ENCODE measurements at regions not wholly inside any gene's neighbourhood (a gene's known extent, or its start where the extent isn't known, plus 50 kb on each side); places are given as distances from the start of the nearest gene placed in this dataset.
"Not testable (repeated sequence)": the region's sequence is repeated elsewhere in the genome, so short reads cannot be mapped to it uniquely, and the experiment has no call there.

GRCh38 chr9:80664327-80665210, 1024.8 kb downstream of the TLE1 start:
- TF ChIP-seq, protein P1, sequence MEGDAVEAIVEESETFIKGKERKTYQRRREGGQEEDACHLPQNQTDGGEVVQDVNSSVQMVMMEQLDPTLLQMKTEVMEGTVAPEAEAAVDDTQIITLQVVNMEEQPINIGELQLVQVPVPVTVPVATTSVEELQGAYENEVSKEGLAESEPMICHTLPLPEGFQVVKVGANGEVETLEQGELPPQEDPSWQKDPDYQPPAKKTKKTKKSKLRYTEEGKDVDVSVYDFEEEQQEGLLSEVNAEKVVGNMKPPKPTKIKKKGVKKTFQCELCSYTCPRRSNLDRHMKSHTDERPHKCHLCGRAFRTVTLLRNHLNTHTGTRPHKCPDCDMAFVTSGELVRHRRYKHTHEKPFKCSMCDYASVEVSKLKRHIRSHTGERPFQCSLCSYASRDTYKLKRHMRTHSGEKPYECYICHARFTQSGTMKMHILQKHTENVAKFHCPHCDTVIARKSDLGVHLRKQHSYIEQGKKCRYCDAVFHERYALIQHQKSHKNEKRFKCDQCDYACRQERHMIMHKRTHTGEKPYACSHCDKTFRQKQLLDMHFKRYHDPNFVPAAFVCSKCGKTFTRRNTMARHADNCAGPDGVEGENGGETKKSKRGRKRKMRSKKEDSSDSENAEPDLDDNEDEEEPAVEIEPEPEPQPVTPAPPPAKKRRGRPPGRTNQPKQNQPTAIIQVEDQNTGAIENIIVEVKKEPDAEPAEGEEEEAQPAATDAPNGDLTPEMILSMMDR (IDR thresholded peaks at IDR 0.05; ENCODE audit: extremely low read depth, missing control alignments): no peak

DNA sequence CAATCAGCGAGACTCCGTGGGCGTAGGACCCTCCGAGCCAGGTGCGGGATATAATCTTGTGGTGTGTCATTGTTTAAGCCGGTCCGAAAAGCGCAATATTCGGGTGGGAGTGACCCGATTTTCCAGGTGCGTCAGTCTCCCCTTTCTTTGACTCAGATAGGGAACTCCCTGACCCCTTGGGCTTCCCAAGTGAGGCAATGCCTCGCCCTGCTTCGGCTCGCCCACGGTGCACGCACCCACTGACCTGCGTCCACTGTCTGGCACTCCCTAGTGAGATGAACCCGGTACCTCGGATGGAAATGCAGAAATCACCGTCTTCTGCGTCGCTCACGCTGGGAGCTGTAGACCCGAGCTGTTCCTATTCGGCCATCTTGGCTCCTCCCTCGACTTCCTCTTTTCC, 1029.6 kb downstream of the TLE1 start:
- DNase-seq (ENCODE audit: low spot score): not testable (repeated sequence)

More at GRCh38 chr9:80664327-80665210, 1024.8 kb downstream of the TLE1 start:
- no peak for DNase-seq (ENCODE audit: low spot score)

GRCh38 chr9:80651044-80651443, 1038.3 kb downstream of the TLE1 start:
- DNase-seq (ENCODE audit: low spot score): no peak
- TF ChIP-seq, protein P1 (IDR thresholded peaks at IDR 0.05; ENCODE audit: extremely low read depth, missing control alignments): no peak

DNA sequence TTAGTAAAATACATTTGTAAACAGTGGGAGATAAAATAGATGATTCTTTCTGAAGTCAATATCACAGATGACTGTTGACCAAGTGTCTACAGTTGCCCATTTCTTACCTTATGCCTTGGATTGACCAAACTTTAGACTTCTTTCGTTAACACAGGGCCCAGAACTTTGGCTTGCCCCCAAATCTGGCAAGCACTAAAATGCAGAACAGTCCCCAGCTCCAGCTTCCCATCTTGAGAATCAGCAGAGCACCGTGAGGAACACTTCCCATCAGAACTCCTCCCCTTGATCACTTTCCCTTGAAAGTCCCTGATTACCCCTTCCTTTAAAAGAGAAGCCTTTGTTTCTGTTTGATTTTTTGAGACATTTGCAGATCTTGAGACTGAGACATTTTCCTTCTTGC, 1039.9 kb downstream of the TLE1 start:
- DNase-seq (ENCODE audit: low spot score): no peak

GRCh38 chr9:80649001-80649420, 1040.3 kb downstream of the TLE1 start:
- TF ChIP-seq, protein P1 (IDR thresholded peaks at IDR 0.05; ENCODE audit: extremely low read depth, missing control alignments): no peak
- DNase-seq (ENCODE audit: low spot score): no peak

More for the DNA sequence above, 1039.9 kb downstream of the TLE1 start:
- TF ChIP-seq, protein P1 (IDR thresholded peaks at IDR 0.05; ENCODE audit: extremely low read depth, missing control alignments): no peak

DNA sequence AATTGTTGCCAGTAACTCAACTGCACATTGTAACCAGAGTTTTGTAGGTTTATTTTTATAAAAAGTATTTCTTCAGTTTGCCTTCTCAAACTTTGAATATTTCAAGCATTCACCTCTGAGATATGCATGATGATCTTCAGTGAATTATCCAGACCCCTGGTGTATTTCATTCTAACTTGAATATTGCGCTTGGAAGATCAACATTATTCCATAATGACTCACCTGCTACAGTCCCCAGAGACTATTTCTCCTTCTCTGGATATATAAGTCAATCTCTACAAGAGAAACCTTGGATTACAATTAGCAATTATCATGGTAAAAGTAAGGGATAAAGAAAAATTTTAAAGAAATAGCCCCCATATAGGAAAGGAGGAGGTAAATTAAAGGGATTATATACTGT, 1041.0 kb downstream of the TLE1 start:
- no peak for DNase-seq (ENCODE audit: low spot score)

DNA sequence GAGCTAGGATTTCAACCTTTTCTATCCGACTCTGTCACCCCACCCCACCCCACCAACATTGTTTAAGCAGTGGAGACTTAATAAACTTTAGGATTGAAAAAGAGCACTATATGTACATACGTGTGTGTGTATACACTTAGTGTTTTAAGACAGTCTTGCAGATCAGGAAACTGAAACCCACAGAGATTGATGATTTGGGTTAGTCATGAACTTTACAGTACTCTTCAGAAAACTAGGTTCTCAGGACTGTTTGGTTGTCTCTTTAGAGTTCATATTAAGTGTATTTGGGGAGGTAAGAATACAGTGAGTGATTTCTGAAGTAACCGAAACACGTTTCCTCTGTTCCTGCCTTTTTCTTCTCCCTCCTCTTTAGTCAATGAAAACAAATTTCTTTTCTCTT, 1043.1 kb downstream of the TLE1 start:
- no peak for DNase-seq (ENCODE audit: low spot score)
- TF ChIP-seq, protein P1 (IDR thresholded peaks at IDR 0.05; ENCODE audit: extremely low read depth, missing control alignments): no peak

More for the DNA sequence above, 1041.0 kb downstream of the TLE1 start:
- TF ChIP-seq, protein P1 (IDR thresholded peaks at IDR 0.05; ENCODE audit: extremely low read depth, missing control alignments): no peak

DNA sequence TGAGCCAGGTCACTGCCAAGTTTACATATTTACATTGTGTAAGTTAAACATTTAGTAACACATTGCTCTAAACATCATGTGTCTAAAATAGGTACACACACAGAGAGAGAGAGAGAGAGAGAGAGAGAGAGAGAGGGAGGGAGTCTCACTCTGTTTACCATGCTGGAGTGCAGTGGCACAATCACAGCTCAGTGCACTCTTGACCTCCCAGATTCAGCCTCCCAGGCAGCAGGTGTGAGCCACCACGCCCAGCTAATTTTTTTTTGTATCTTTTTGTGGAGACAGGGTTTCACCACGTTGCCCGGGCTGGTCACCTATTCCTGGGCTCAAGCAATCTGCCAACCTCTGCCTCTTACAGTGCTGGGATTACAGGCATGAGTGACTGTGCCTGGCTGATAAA, 1045.3 kb downstream of the TLE1 start:
- DNase-seq (ENCODE audit: low spot score): no peak
- TF ChIP-seq, protein P1 (IDR thresholded peaks at IDR 0.05; ENCODE audit: extremely low read depth, missing control alignments): no peak
